Right lobe of liver (tissue), 6 donors: ENCODE measurements at regions not wholly inside any gene's neighbourhood (a gene's known extent, or its start where the extent isn't known, plus 50 kb on each side); places are given as distances from the start of the nearest gene placed in this dataset.

Experiments
- ATAC-seq, 4 donors: fragments of 200-7000 bp; cut with Tn5 transposase; one replicate each; pipeline ENCODE4 v1.9.1; 2020; ENCODE audit warnings: mild to moderate bottlenecking in 4 of 4, moderate library complexity in 4 of 4
- DNase-seq, 3 donors: peaks; one replicate each; pipeline ENCODE4 v3.0.0-alpha.2; 2020
- H3K27ac ChIP-seq, 3 donors: fragments of 200-600 bp; one replicate each; pipeline ENCODE4 v1.8.0; 2022
- H3K27me3 ChIP-seq, 2 donors: fragments of 200-600 bp; one replicate each; pipeline ENCODE4 v1.8.0; 2022
- H3K36me3 ChIP-seq, 4 donors: fragments of 200-600 bp; sonication (generic) in 1 of 4; one replicate each; pipeline versions ENCODE4 v1.5.1 to v1.8.0; 2017 to 2022; ENCODE audit warnings: control low read depth in 1 of 4
- H3K4me1 ChIP-seq, 4 donors: fragments of 200-600 bp; sonication (generic) in 1 of 4; one replicate each; pipeline versions ENCODE4 v1.5.1 to v1.8.0; 2017 to 2022; ENCODE audit warnings: control low read depth in 1 of 4
- H3K4me3 ChIP-seq, 3 donors: fragments of 200-600 bp; one replicate each; pipeline ENCODE4 v1.8.0; 2022
- H3K9me3 ChIP-seq, 4 donors: fragments of 200-600 bp; sonication (generic) in 1 of 4; one replicate each; pipeline versions ENCODE4 v1.5.1 to v1.8.0; 2017 to 2022; ENCODE audit warnings: control low read depth in 1 of 4
- POLR2A ChIP-seq: fragments of 450-650 bp; IDR thresholded peaks from one replicate; pipeline ENCODE4 v1.6.1; 2017; ENCODE audit warnings: antibody characterized with exemption, mild to moderate bottlenecking
- WGBS: methylation state at CpG from one replicate; pipeline ENCODE4 v1.1.6; 2018; ENCODE audit warnings: low coverage, low lambda C conversion rate; ENCODE audit not compliant: insufficient coverage; ENCODE audit errors: missing lambda C conversion rate; 5-methylcytosine and 5-hydroxymethylcytosine counted together
- intact Hi-C, 2 donors: fragments of 100-400 bp; cut with DNase I; formaldehyde crosslinking; loops; one replicate each; pipeline versions ENCODE4 v1.11.2 to v1.14.1; 2022
- TF ChIP-seq, protein P1 (sequence below), 4 donors: fragments of 200-600 bp in 3 of 4; fragments of 450-650 bp in 1 of 4; IDR thresholded peaks; one replicate each; pipeline versions ENCODE4 v1.5.1 to v1.8.0; 2016 to 2022; ENCODE audit warnings: antibody characterized with exemption in 4 of 4, mild to moderate bottlenecking in 2 of 4
- donor health status: DM: no; HTN: yes; CAD: no.
- donor health status: DM: no; HTN: no; CAD: no.
- donor health status: DM: no; HTN: no; CAD: no.
- donor health status: DM: no; HTN: yes; CAD: no.
- donor health status: DM: no; HTN: yes; CAD: no.

DNA sequence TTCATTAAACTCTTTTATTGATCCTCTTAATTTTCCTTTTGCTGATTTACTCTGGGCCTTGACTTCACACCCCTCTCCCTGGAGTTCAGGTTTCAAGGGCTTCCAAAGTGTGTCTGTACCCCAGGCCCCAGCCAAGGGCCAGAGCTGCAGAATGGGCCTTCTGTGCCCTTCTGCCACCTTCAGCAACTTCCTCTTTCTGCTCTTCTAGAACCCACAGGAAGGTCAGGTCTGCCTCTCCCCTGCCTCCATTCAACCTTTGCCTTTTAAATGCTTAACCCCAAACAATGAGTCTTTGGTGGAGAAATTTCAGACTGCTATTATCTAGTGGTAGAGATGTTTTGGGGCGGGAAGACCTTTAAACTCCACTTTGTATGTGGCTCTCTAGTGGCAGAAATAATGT, 63.1 kb downstream of the TSN start:
- Histone ChIP-seq H3K9me3 (no peaks in the 10 kb centered on the region), H3K27me3 (no peaks in the 10 kb centered on the region), H3K4me3 (no peak overlapping the region), H3K36me3 (no peaks in the 10 kb centered on the region), H3K4me1 (no peaks in the 10 kb centered on the region), H3K27ac (no peak overlapping the region)
- intact Hi-C loops, result no loop called here
- 22% methylated on average over 1 of the region's 1 CpG for WGBS
- DNase-seq (no peak), ATAC-seq (no peak)
- TF ChIP-seq POLR2A, result no peak
- TF ChIP-seq, protein P1, sequence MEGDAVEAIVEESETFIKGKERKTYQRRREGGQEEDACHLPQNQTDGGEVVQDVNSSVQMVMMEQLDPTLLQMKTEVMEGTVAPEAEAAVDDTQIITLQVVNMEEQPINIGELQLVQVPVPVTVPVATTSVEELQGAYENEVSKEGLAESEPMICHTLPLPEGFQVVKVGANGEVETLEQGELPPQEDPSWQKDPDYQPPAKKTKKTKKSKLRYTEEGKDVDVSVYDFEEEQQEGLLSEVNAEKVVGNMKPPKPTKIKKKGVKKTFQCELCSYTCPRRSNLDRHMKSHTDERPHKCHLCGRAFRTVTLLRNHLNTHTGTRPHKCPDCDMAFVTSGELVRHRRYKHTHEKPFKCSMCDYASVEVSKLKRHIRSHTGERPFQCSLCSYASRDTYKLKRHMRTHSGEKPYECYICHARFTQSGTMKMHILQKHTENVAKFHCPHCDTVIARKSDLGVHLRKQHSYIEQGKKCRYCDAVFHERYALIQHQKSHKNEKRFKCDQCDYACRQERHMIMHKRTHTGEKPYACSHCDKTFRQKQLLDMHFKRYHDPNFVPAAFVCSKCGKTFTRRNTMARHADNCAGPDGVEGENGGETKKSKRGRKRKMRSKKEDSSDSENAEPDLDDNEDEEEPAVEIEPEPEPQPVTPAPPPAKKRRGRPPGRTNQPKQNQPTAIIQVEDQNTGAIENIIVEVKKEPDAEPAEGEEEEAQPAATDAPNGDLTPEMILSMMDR (IDR thresholded peaks at IDR 0.05), result no peak

DNA sequence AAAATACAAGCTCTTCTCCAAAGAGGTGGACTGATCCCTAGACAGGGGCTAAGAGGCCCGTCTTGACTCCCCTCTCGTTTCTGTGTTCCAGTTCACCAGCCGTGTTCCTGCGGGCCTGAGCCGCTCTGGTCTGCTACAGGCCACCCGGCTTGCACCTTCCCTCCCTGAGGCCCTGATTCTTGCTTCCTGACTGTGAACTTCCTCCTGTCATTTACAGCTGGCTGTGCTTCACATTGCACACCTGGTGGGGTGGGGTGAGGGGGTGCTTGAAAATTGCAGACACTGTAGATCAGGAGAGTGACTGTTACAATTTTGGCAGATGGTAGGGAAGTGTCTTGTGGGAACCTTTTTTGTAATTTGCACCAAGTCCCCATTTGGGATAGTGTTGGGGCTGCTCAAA, 64.4 kb downstream of the TSN start:
- no peaks in the 10 kb centered on the region for H3K36me3 ChIP-seq
- ATAC-seq (no peak), DNase-seq (no peak)
- no peaks in the 10 kb centered on the region for H3K9me3 ChIP-seq
- H3K4me1 ChIP-seq, result no peaks in the 10 kb centered on the region
- intact Hi-C loops, result no loop called here
- H3K27ac ChIP-seq, result no peak overlapping the region
- no peaks in the 10 kb centered on the region for H3K27me3 ChIP-seq
- WGBS, result 64% methylated on average over 6 of the region's 6 CpGs
- no peak overlapping the region for H3K4me3 ChIP-seq
- TF ChIP-seq, protein P1 (IDR thresholded peaks at IDR 0.05), result no peak
- TF ChIP-seq POLR2A, result no peak

DNA sequence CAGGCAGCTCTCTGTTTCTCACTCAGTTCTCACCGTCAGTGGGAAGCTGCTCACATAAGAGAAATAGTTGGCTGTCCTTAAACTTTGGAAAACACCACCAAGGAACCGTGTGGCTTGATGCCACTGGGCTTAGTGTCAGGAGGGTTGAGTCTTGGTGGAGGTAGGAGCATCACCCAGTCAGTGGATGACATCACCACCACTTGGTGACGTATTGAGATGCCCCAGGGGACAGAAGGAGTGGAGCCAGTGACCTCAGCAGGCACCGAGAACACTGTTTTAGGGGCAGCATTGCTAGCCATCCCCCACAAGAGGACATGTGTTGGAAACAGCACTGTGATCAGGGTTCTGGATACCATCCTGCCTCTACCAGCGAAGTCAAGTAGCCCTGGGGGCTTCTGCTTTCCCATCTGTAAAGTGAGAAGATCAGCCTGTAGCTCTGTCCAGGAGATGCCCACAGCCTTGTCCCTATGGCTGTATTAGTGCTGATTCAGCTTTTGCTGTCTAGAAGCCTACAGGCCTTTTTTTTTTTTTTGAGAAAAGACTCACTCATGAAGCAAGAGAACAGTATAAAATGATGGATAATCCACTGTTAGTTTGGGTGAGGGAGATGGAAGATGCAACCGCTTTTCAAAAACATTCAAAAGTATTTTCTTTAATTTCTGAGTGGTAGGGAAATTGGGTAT, 66.2 kb downstream of the TSN start:
- 46% methylated on average over 5 of the region's 6 CpGs for WGBS
- ATAC-seq (no peak), DNase-seq (no peak)
- TF ChIP-seq, protein P1 (IDR thresholded peaks at IDR 0.05), result no peak
- TF ChIP-seq POLR2A, result no peak
- Histone ChIP-seq H3K36me3 (no peaks in the 10 kb centered on the region), H3K4me1 (no peaks in the 10 kb centered on the region), H3K4me3 (no peak overlapping the region), H3K27me3 (no peaks in the 10 kb centered on the region), H3K27ac (no peak overlapping the region), H3K9me3 (no peaks in the 10 kb centered on the region)
- intact Hi-C loops, result no loop called here

DNA sequence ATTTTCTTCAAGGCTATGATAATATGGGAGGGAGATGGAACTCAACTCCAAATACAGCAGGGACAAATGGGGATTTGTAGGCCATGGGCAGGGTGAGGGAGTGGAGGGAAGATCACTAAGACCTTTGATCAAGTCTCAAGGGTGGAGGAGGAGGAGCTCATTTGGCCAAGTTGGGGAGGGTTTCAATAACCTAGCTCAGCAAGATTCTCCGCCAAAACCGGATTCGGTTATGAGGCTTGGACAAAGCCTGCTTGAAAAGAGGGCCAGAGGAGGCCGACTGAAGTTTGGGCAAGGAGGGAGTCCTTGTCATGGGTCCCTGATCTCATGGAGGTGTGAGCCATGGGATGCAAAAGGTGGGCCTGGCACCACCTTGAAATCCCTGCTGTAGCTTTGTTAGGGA, 68.8 kb downstream of the TSN start:
- H3K36me3 ChIP-seq, result no peaks in the 10 kb centered on the region
- 88% methylated on average over 4 of the region's 4 CpGs for WGBS
- TF ChIP-seq, protein P1 (IDR thresholded peaks at IDR 0.05), result no peak
- no peak for TF ChIP-seq POLR2A
- no peaks in the 10 kb centered on the region for H3K9me3 ChIP-seq
- DNase-seq (no peak), ATAC-seq (no peak)
- intact Hi-C loops, result no loop called here
- H3K4me3 ChIP-seq, result no peak overlapping the region
- no peak overlapping the region for H3K27ac ChIP-seq
- H3K4me1 ChIP-seq, result no peaks in the 10 kb centered on the region
- no peaks in the 10 kb centered on the region for H3K27me3 ChIP-seq
